Lung (tissue), 11 donors: ENCODE measurements at regions not wholly inside any gene's neighbourhood (a gene's known extent, or its start where the extent isn't known, plus 50 kb on each side); places are given as distances from the start of the nearest gene placed in this dataset.

Experiments
- ATAC-seq: fragments of 200-7000 bp; cut with Tn5 transposase; one replicate; pipeline ENCODE4 v1.9.1; 2020; ENCODE audit warnings: moderate number of reproducible peaks; ENCODE audit not compliant: insufficient read depth, low FRiP score
- DNase-seq, 3 donors: peaks; one replicate each; pipeline ENCODE4 v3.0.0-alpha.2; 2013 to 2017
- H3K27ac ChIP-seq, 2 donors: one replicate each; pipeline ENCODE4 v1.5.1; 2013; ENCODE audit warnings: mild to moderate bottlenecking in 2 of 2, moderate library complexity in 2 of 2, control low read depth in 1 of 2, inconsistent platforms in 1 of 2, low read depth in 1 of 2, low read length in 1 of 2
- H3K27me3 ChIP-seq, 3 donors: one replicate each; pipeline ENCODE4 v1.5.1; 2013; ENCODE audit warnings: low read length in 2 of 3; ENCODE audit not compliant: control insufficient read depth in 3 of 3, insufficient read depth in 3 of 3
- H3K36me3 ChIP-seq, 4 donors: one replicate each; pipeline ENCODE4 v1.5.1; 2013; ENCODE audit warnings: low read length in 4 of 4, mild to moderate bottlenecking in 1 of 4, moderate library complexity in 1 of 4; ENCODE audit not compliant: control insufficient read depth in 4 of 4, insufficient read depth in 4 of 4
- H3K4me1 ChIP-seq, 5 donors: one replicate each; pipeline ENCODE4 v1.5.1; 2013; ENCODE audit warnings: low read length in 5 of 5, mild to moderate bottlenecking in 2 of 5, moderate library complexity in 1 of 5; ENCODE audit not compliant: control insufficient read depth in 5 of 5, insufficient read depth in 5 of 5
- H3K4me3 ChIP-seq: one replicate; pipeline ENCODE4 v1.5.1; 2013; ENCODE audit warnings: mild to moderate bottlenecking, control low read depth, moderate library complexity
- H3K9ac ChIP-seq, 2 donors: one replicate each; pipeline ENCODE4 v1.5.1; 2013; ENCODE audit warnings: low read length in 2 of 2, control low read depth in 1 of 2; ENCODE audit not compliant: insufficient read depth in 1 of 2
- H3K9me3 ChIP-seq, 4 donors: one replicate each; pipeline ENCODE4 v1.5.1; 2013; ENCODE audit warnings: low read length in 3 of 4, mild to moderate bottlenecking in 1 of 4, moderate library complexity in 1 of 4; ENCODE audit not compliant: control insufficient read depth in 4 of 4, insufficient read depth in 3 of 4
- WGBS, 2 donors: extraction: QIAGEN DNeasy Blood & Tissue Kit; methylation state at CpG; one replicate each; pipeline ENCODE4 v1.1.7; 2013; 5-methylcytosine and 5-hydroxymethylcytosine counted together
- TF ChIP-seq, protein P1 (sequence below): IDR thresholded peaks from 2 replicates; pipeline ENCODE4 v1.5.1; 2012; ENCODE audit warnings: mild to moderate bottlenecking; ENCODE audit errors: control extremely low read depth, extremely low read depth
- donor health status: control.
- donor health status: control.
- donor health status: Bipolar disorder and iron deficiency.
- donor health status: healthy.
- donor health status: DM: yes; HTN: yes; CAD: no.

DNA sequence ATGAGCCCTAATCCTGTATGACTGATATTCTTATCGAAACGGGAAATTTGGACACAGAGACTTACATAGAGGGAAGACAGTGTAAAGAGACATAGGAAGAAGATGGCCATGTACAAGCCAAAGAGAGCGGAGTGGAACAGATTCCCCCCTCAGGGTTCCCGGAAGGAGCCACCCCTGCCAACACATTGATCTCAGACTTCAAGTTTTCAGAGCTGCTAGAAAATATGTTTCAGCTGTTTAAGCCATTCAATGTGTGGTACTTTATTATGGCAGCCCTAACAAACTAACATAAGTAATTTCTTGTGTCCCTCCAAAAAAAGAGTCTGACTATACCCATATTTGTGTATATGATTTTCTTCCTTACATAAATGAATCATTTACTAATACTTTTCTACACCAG lies 128.0 kb upstream of the STC2 start:
- 85 to 89% methylated on average over 4 of the region's 4 CpGs for WGBS, 2 donors
- H3K4me1 ChIP-seq = peaks cover 0 to 13% (median 1%) of the 10 kb centered on the region in 5 donors
- peak overlapping the region in 1 of 2 donors; percentile 90 for H3K27ac ChIP-seq
- H3K36me3 ChIP-seq = no peaks in the 10 kb centered on the region
- no peak overlapping the region for H3K4me3 ChIP-seq
- no peak overlapping the region for H3K9ac ChIP-seq
- TF ChIP-seq, protein P1, sequence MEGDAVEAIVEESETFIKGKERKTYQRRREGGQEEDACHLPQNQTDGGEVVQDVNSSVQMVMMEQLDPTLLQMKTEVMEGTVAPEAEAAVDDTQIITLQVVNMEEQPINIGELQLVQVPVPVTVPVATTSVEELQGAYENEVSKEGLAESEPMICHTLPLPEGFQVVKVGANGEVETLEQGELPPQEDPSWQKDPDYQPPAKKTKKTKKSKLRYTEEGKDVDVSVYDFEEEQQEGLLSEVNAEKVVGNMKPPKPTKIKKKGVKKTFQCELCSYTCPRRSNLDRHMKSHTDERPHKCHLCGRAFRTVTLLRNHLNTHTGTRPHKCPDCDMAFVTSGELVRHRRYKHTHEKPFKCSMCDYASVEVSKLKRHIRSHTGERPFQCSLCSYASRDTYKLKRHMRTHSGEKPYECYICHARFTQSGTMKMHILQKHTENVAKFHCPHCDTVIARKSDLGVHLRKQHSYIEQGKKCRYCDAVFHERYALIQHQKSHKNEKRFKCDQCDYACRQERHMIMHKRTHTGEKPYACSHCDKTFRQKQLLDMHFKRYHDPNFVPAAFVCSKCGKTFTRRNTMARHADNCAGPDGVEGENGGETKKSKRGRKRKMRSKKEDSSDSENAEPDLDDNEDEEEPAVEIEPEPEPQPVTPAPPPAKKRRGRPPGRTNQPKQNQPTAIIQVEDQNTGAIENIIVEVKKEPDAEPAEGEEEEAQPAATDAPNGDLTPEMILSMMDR = no peak
- no peak for ATAC-seq
- H3K27me3 ChIP-seq = no peaks in the 10 kb centered on the region
- peaks cover 0 to 2% (median 0%) of the 10 kb centered on the region in 4 donors for H3K9me3 ChIP-seq
- DNase-seq = peak in 2 of 3 donors; percentile 36 to 59

DNA sequence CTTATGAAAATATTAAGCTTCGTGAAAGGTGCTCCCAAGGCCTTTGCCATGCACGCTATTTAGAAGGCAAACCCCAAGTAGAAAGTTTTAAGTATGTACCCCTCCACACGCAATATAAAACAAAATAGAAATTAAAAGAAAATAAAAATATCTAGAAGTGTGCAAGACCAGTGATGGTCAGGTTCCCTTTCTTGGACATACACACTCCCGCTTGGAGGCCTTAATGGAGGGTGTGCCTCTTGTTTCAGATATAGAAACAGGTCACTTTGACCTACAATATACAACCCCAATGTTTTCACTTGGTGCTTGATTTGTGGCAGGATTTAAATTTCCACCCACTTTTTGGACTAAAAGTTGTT lies 127.4 kb upstream of the STC2 start:
- TF ChIP-seq, protein P1 = no peak

DNA sequence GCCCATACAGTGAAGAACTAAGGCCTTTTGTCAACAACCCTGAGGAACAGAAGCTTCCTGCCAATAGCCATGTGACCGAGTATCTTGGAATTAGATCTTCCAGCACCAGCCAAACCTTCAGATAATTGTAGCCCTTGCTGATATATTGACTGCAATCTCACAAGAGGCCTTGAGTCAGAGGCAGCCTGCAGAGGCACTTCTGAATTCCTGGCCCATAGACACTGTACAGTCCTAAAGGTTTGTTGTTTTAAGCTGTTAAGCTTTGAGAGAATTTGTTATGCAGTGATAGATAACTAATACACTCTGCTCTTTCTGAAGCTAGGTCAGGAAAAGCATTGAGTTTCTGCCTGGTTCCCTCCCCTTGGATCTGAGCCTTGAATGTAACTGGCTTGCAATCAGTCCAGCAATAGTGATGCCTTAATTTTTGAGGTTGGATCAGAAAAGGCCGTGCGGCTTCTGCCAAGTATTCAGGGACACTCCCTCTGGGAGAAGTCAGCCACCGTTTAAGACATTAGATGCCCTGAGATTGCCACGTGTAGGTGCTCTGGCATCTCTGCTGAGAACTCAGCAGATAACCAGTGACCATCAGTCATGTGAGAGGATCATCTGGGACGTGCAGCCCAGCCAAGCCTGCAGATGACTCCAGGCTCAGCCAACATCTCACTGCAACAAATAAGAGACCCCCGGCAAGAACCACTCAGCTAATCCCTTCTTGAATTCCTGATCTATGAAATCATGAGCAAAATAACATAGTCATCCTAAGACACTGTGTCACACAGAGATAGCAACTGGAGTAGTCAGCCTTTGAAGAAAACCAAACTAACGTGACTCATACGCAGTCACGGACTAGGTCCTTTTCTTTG lies 126.8 kb upstream of the STC2 start:
- no peak for DNase-seq
- TF ChIP-seq, protein P1 = no peak
- H3K9ac ChIP-seq = no peak overlapping the region
- H3K36me3 ChIP-seq = no peaks in the 10 kb centered on the region
- no peaks in the 10 kb centered on the region for H3K27me3 ChIP-seq
- peak overlapping the region; percentile 53 to 90 for H3K27ac ChIP-seq
- no peak overlapping the region for H3K4me3 ChIP-seq
- peaks cover 0 to 13% (median 1%) of the 10 kb centered on the region in 5 donors for H3K4me1 ChIP-seq
- ATAC-seq = peak; percentile 29
- H3K9me3 ChIP-seq = peaks cover 0 to 2% (median 0%) of the 10 kb centered on the region in 4 donors
- WGBS, 2 donors = 78 to 86% methylated on average over 10 of the region's 10 CpGs

More for the DNA sequence above, 127.4 kb upstream of the STC2 start:
- Histone ChIP-seq H3K9me3 (peaks cover 0 to 2% (median 0%) of the 10 kb centered on the region in 4 donors), H3K4me1 (peaks cover 0 to 13% (median 1%) of the 10 kb centered on the region in 5 donors), H3K27me3 (no peaks in the 10 kb centered on the region), H3K27ac (peak overlapping the region in 1 of 2 donors; percentile 90), H3K36me3 (no peaks in the 10 kb centered on the region), H3K4me3 (no peak overlapping the region), H3K9ac (no peak overlapping the region)
- DNase-seq = no peak
- 94 to 95% methylated on average over 4 of the region's 4 CpGs for WGBS, 2 donors
- ATAC-seq = no peak
